ENCODE measurements at regions not wholly inside any gene's neighbourhood (a gene's known extent, or its start where the extent isn't known, plus 50 kb on each side); places are given as distances from the start of the nearest gene placed in this dataset.

DNA sequence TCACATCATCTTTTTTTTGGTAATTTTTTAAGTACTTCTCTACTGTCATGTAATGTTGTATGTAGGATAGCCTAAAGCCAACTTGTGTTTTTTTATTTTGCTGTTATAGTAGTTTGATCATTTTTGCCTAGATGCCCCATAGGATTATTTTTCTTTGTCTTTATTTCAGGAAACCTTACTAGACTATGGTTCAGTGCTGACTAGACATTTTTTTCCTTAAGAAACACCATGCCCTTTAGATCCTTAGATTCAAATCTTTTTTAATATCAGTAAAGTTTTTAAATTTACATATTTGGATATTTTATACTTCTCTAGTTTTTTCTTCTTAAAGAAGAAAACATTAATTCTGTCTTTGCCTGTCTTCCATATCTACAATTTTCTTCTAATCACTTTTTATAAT, 221.3 kb downstream of the IDS start:
- TF ChIP-seq CTCF (IDR thresholded peaks at IDR 0.05 in 4 of 5, conservative IDR thresholded peaks at IDR 0.05 in 1 of 5) (no peak), POLR2A (IDR thresholded peaks at IDR 0.05) (no peak)

Measured in gastrocnemius medialis (tissue), 4 donors.